Left lung (tissue), 4 donors: ENCODE measurements at regions not wholly inside any gene's neighbourhood (a gene's known extent, or its start where the extent isn't known, plus 50 kb on each side); places are given as distances from the start of the nearest gene placed in this dataset.

Experiments
- ATAC-seq: fragments of 200-7000 bp; cut with Tn5 transposase; one replicate; pipeline ENCODE4 v1.9.1; 2020; ENCODE audit warnings: moderate library complexity
- DNase-seq, 4 donors: peaks; one replicate each; pipeline ENCODE4 v3.0.0-alpha.2; 2013 to 2020
- H3K27ac ChIP-seq, 2 donors: fragments of 200-600 bp; sonication (generic) in 1 of 2; one replicate each; pipeline versions ENCODE4 v1.5.0 to v1.8.0; 2020 to 2021
- H3K27me3 ChIP-seq, 2 donors: fragments of 200-600 bp; sonication (generic) in 1 of 2; one replicate each; pipeline versions ENCODE4 v1.5.0 to v1.8.0; 2020 to 2021
- H3K36me3 ChIP-seq, 2 donors: fragments of 200-600 bp; sonication (generic) in 1 of 2; one replicate each; pipeline versions ENCODE4 v1.5.0 to v1.8.0; 2020 to 2021
- H3K4me1 ChIP-seq, 2 donors: fragments of 200-600 bp; one replicate each; pipeline ENCODE4 v1.8.0; 2021
- H3K4me3 ChIP-seq, 2 donors: fragments of 200-600 bp; sonication (generic) in 1 of 2; one replicate each; pipeline versions ENCODE4 v1.5.0 to v1.8.0; 2020 to 2021; ENCODE audit warnings: mild to moderate bottlenecking in 1 of 2
- H3K9me3 ChIP-seq, 2 donors: fragments of 200-600 bp; sonication (generic) in 1 of 2; one replicate each; pipeline versions ENCODE4 v1.5.0 to v1.8.0; 2020 to 2021
- intact Hi-C, 2 donors: fragments of 100-400 bp; cut with DNase I; formaldehyde crosslinking; loops; one replicate each; pipeline versions ENCODE4 v1.11.2 to v1.14.2; 2022
- TF ChIP-seq, protein P1 (sequence below), 2 donors: fragments of 200-600 bp; sonication (generic) in 1 of 2; IDR thresholded peaks; one replicate each; pipeline versions ENCODE4 v1.5.0 to v1.8.0; 2021; ENCODE audit warnings: antibody characterized with exemption in 2 of 2
- donor health status: DM: no; HTN: yes; CAD: no.
- donor health status: DM: no; HTN: no; CAD: no.

DNA sequence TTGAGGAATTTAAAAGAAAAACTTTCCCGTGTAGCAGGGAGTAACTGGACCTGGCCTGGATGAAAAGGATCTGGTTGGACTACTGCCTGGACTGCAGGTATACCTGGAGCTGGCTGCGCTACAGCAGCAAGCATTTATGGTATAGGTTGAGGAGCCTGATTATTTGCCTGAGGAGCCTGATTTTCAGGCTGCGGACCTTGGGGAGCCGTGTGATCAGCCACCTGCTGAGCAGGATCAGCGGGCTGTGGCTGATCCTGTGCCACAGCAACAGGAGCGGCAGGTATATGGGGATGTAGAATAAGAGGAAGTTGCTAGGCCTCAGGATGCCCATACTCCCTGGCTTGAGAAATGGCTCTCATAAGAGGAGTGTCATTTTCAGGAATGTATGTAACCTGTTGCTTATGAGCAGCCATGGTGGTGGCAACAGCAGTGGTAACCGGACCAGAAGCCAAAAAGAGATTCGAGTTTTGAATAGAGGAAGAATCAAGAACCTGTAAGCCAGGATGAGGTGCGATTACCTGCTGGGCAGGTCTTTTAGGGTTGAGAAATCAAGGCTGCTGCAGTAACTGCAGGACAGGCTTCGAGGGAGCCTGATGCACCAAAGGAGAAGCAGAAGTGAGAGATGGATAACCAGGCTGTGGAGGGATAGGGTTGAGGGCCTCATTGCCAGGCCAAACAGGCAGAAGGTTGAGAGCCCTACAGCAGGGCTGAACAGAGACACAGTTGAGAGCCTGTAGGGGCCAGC is 60.9 kb upstream of the ARL4D start:
- H3K27ac ChIP-seq, result no peak overlapping the region
- H3K27me3 ChIP-seq, result no peaks in the 10 kb centered on the region
- H3K4me1 ChIP-seq, result peaks cover 8 to 15% of the 10 kb centered on the region in 2 donors
- H3K9me3 ChIP-seq, result no peaks in the 10 kb centered on the region
- intact Hi-C loops, result no loop called here
- no peak overlapping the region for H3K4me3 ChIP-seq
- TF ChIP-seq, protein P1, sequence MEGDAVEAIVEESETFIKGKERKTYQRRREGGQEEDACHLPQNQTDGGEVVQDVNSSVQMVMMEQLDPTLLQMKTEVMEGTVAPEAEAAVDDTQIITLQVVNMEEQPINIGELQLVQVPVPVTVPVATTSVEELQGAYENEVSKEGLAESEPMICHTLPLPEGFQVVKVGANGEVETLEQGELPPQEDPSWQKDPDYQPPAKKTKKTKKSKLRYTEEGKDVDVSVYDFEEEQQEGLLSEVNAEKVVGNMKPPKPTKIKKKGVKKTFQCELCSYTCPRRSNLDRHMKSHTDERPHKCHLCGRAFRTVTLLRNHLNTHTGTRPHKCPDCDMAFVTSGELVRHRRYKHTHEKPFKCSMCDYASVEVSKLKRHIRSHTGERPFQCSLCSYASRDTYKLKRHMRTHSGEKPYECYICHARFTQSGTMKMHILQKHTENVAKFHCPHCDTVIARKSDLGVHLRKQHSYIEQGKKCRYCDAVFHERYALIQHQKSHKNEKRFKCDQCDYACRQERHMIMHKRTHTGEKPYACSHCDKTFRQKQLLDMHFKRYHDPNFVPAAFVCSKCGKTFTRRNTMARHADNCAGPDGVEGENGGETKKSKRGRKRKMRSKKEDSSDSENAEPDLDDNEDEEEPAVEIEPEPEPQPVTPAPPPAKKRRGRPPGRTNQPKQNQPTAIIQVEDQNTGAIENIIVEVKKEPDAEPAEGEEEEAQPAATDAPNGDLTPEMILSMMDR (IDR thresholded peaks at IDR 0.05), result no peak
- DNase-seq (no peak), ATAC-seq (no peak)
- H3K36me3 ChIP-seq, result no peaks in the 10 kb centered on the region

DNA sequence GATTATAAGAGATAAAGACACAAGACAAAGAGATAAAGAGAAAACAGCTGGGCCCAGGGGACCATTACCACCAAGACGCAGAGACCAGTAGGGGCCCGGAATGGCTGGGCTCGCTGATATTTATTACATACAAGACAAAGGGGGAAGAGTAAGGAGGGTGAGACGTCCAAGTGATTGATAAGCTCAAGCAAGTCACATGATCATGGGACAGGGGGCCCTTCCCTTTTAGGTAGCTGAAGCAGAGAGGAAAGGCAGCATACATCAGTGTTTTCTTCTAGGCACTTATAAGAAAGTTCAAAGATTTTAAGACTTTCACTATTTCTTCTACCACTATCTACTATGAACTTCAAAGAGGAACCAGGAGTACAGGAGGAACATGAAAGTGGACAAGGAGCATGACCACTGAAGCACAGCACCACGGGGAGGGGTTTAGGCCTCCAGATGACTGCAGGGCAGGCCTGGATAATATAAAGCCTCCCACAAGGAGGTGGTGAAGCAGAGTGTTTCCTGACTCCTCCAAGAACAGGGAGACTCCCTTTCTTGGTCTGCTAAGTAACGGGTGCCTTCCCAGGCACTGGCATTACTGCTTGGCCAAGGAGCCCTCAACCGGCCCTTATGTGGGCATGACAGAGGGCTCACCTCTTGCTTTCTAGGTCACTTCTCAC is 63.9 kb upstream of the ARL4D start:
- Histone ChIP-seq H3K9me3 (no peaks in the 10 kb centered on the region), H3K27me3 (no peaks in the 10 kb centered on the region), H3K4me3 (no peak overlapping the region), H3K4me1 (peaks cover 8 to 15% of the 10 kb centered on the region in 2 donors), H3K36me3 (no peaks in the 10 kb centered on the region), H3K27ac (no peak overlapping the region)
- DNase-seq, result no peak
- ATAC-seq, result no peak
- TF ChIP-seq, protein P1 (IDR thresholded peaks at IDR 0.05), result no peak
- intact Hi-C loops, result no loop called here

DNA sequence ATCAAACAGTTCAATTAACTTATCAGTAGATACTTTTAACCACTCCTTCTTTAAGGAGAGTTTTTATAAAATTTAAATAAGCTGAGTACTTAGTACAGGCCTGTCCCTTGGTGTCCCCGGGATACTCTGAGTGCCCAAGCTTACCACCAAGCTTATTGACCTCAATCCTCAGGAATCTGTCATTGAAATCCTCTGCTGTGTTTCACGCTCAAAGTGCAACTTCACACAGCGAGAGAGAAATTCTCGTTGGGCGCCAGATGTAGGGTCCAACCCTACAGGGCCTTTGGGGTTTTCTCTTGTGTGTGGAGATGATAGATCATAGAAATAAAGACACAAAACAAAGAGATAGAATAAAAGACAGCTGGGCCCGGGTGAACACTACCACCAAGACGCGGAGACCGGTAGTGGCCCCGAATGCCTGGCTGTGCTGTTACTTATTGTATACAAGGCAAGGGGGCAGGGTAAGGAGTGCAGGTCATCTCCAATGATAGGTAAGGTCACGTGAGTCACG is 65.3 kb upstream of the ARL4D start:
- no peaks in the 10 kb centered on the region for H3K27me3 ChIP-seq
- no peak for DNase-seq
- H3K4me1 ChIP-seq, result peaks cover 8 to 15% of the 10 kb centered on the region in 2 donors
- H3K27ac ChIP-seq, result no peak overlapping the region
- ATAC-seq, result no peak
- no peaks in the 10 kb centered on the region for H3K9me3 ChIP-seq
- no peak overlapping the region for H3K4me3 ChIP-seq
- TF ChIP-seq, protein P1 (IDR thresholded peaks at IDR 0.05), result no peak
- no peaks in the 10 kb centered on the region for H3K36me3 ChIP-seq
- intact Hi-C loops, result no loop called here

DNA sequence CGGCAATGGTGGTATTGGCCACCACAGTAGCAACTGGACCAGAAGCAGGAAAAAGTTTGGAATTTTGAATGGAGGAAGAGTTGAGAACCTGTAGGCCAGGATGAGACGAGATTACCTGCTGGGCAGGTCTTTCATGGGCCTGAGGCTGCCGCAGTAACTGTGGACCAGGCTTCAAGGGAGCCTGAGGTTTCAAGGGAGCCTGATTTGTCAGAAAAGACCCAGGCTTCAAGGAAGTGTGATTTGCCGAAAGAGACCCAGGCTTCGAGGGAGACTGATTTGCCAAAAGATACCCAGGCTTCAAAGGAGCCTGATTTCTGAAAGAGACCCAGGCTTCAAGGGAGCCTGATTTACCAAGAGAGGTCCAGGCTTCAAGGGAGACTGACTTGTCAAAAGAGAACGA is 66.6 kb upstream of the ARL4D start:
- no peak for ATAC-seq
- Histone ChIP-seq H3K36me3 (no peaks in the 10 kb centered on the region), H3K4me1 (peaks cover 8 to 15% of the 10 kb centered on the region in 2 donors), H3K27ac (no peak overlapping the region), H3K27me3 (no peaks in the 10 kb centered on the region), H3K9me3 (no peaks in the 10 kb centered on the region), H3K4me3 (no peak overlapping the region)
- TF ChIP-seq, protein P1 (IDR thresholded peaks at IDR 0.05), result no peak
- intact Hi-C loops, result no loop called here
- no peak for DNase-seq

DNA sequence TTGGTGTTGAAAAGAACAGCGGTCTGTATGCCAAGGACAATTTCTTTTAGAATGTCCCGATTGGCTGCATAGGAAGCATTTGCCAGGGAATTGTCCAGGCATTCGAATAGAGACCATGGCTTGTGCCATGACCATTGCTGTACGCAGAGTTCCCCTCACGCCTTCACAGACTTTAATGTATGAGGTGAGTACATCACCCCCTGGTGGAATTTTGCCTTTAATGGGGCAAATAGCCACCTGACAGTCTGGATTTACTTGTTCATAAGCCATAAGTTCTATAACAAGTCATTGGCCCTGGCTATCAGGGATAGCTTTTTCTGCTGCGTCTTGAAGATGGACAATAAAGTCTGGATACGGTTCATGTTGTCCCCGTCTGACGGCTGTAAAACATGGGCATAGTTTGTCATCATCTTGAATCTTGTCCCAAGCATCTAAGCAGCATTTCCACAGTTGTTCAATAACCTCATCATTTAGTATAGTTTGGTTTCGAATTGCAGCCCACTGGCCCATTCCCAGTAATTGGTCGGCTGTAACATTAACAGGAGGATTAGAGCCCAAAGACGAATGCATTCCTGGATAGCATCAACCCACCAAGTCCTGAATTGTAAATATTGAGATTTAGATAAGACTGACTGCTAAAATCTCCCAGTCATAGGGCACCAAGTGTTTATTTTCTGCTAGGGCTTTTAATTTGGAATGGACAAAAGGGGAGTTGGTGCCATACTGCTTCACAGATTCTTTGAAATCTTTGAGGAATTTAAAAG is 67.7 kb upstream of the ARL4D start:
- TF ChIP-seq, protein P1 (IDR thresholded peaks at IDR 0.05), result no peak
- no peak for ATAC-seq
- DNase-seq, result no peak
- Histone ChIP-seq H3K4me3 (no peak overlapping the region), H3K4me1 (peaks cover 8 to 15% of the 10 kb centered on the region in 2 donors), H3K36me3 (no peaks in the 10 kb centered on the region), H3K27me3 (no peaks in the 10 kb centered on the region), H3K9me3 (no peaks in the 10 kb centered on the region), H3K27ac (no peak overlapping the region)
- intact Hi-C loops, result no loop called here
